GM21360 (cell line): ENCODE measurements at regions not wholly inside any gene's neighbourhood (a gene's known extent, or its start where the extent isn't known, plus 50 kb on each side); places are given as distances from the start of the nearest gene placed in this dataset.
"Not testable (repeated sequence)": the region's sequence is repeated elsewhere in the genome, so short reads cannot be mapped to it uniquely, and the experiment has no call there.

Source experiments
- ATAC-seq: cut with Tn5 transposase; IDR thresholded peaks from one replicate; pipeline ENCODE4 v1.9.1; 2021; ENCODE audit warnings: mild to moderate bottlenecking, moderate library complexity; ENCODE audit not compliant: unreplicated experiment

- ATAC-seq = no peak
Measured at GRCh38 chr20:29762620-29763019, 1494.8 kb upstream of the DEFB115 start.

GRCh38 chr20:29763821-29764511, 1493.5 kb upstream of the DEFB115 start:
- ATAC-seq = no peak

- not testable (repeated sequence) for ATAC-seq
Measured at GRCh38 chr20:29764922-29765610, 1492.4 kb upstream of the DEFB115 start.

- not testable (repeated sequence) for ATAC-seq
Measured at GRCh38 chr20:29778033-29778432, 1479.4 kb upstream of the DEFB115 start.

- ATAC-seq = not testable (repeated sequence)
Measured at GRCh38 chr20:29781217-29781616, 1476.2 kb upstream of the DEFB115 start.

- not testable (repeated sequence) for ATAC-seq
Measured at GRCh38 chr20:29781891-29782290, 1475.6 kb upstream of the DEFB115 start.

GRCh38 chr20:29787456-29787855, 1470.0 kb upstream of the DEFB115 start:
- ATAC-seq = not testable (repeated sequence)

- no peak for ATAC-seq
Measured at GRCh38 chr20:29790510-29790909, 1467.0 kb upstream of the DEFB115 start.

GRCh38 chr20:29831508-29831907, 1426.0 kb upstream of the DEFB115 start:
- ATAC-seq = not testable (repeated sequence)

GRCh38 chr20:29868014-29868413, 1389.5 kb upstream of the DEFB115 start:
- ATAC-seq = not testable (repeated sequence)

- not testable (repeated sequence) for ATAC-seq
Measured at GRCh38 chr20:29868688-29869087, 1388.8 kb upstream of the DEFB115 start.

GRCh38 chr20:29871816-29872215, 1385.6 kb upstream of the DEFB115 start:
- ATAC-seq = not testable (repeated sequence)

GRCh38 chr20:29873946-29874345, 1383.5 kb upstream of the DEFB115 start:
- no peak for ATAC-seq

GRCh38 chr20:29874476-29875202, 1382.8 kb upstream of the DEFB115 start:
- no peak for ATAC-seq

GRCh38 chr20:29875321-29876083, 1382.0 kb upstream of the DEFB115 start:
- not testable (repeated sequence) for ATAC-seq

- not testable (repeated sequence) for ATAC-seq
Measured at GRCh38 chr20:29876084-29876910, 1381.2 kb upstream of the DEFB115 start.

GRCh38 chr20:29876911-29877285, 1380.6 kb upstream of the DEFB115 start:
- ATAC-seq = no peak

- not testable (repeated sequence) for ATAC-seq
Measured at GRCh38 chr20:29877411-29878280, 1379.8 kb upstream of the DEFB115 start.

- ATAC-seq = peak; percentile 46
Measured at GRCh38 chr20:29878281-29878741, 1379.2 kb upstream of the DEFB115 start.
